ENCODE measurements at regions not wholly inside any gene's neighbourhood (a gene's known extent, or its start where the extent isn't known, plus 50 kb on each side); places are given as distances from the start of the nearest gene placed in this dataset.

GRCh38 chr4:152074573-152074972 is 313.8 kb upstream of the GATB start:
- H2AFZ ChIP-seq (ENCODE audit: low read length) = no peak overlapping the region
- H3K9me2 ChIP-seq (replicated peaks; ENCODE audit: low read length) = no peaks in the 10 kb centered on the region
- intact Hi-C loops (cut with micrococcal nuclease) = no loop called here
- H4K20me1 ChIP-seq (ENCODE audit: low read length) = no peaks in the 10 kb centered on the region
- H3K27ac ChIP-seq (ENCODE audit: low read length) = no peak overlapping the region
- H3K9ac ChIP-seq (ENCODE audit: low read length) = no peak overlapping the region
- no peaks in the 10 kb centered on the region for H3K79me2 ChIP-seq (ENCODE audit: low read length)
- no peak overlapping the region for H3K4me3 ChIP-seq (ENCODE audit: low read length)
- ATAC-seq = no peak
- no peaks in the 10 kb centered on the region for H3K27me3 ChIP-seq (ENCODE audit: low read length)
- no peaks in the 10 kb centered on the region for H3F3A ChIP-seq (ENCODE audit: low read length, unreplicated experiment)
- DNase-seq = no peak
- no peak overlapping the region for H3K4me2 ChIP-seq (ENCODE audit: low read length)
- H3K9me3 ChIP-seq (ENCODE audit: low read length) = no peaks in the 10 kb centered on the region
- ChIA-PET CTCF (no interaction called here), POLR2A (ENCODE audit: unreplicated experiment) (no interaction called here)
- no peak for TF ChIP-seq EZH2phosphoT487 (IDR thresholded peaks at IDR 0.05; ENCODE audit: borderline replicate concordance, low read length)
- TF ChIP-seq, protein P1, sequence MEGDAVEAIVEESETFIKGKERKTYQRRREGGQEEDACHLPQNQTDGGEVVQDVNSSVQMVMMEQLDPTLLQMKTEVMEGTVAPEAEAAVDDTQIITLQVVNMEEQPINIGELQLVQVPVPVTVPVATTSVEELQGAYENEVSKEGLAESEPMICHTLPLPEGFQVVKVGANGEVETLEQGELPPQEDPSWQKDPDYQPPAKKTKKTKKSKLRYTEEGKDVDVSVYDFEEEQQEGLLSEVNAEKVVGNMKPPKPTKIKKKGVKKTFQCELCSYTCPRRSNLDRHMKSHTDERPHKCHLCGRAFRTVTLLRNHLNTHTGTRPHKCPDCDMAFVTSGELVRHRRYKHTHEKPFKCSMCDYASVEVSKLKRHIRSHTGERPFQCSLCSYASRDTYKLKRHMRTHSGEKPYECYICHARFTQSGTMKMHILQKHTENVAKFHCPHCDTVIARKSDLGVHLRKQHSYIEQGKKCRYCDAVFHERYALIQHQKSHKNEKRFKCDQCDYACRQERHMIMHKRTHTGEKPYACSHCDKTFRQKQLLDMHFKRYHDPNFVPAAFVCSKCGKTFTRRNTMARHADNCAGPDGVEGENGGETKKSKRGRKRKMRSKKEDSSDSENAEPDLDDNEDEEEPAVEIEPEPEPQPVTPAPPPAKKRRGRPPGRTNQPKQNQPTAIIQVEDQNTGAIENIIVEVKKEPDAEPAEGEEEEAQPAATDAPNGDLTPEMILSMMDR (conservative IDR thresholded peaks at IDR 0.05; ENCODE audit: low read depth, low read length) = no peak
- no peak for TF ChIP-seq EZH2 (IDR thresholded peaks at IDR 0.05; ENCODE audit: low read length, unreplicated experiment)
- no TSS peak for BruUV-seq (replicated peaks)
- no peaks in the 10 kb centered on the region for H3K36me3 ChIP-seq (ENCODE audit: low read depth, low read length)
- no peaks in the 10 kb centered on the region for H3K4me1 ChIP-seq (ENCODE audit: insufficient read depth, low read length)

- no peaks in the 10 kb centered on the region for H3F3A ChIP-seq (ENCODE audit: low read length, unreplicated experiment)
- H3K27me3 ChIP-seq (ENCODE audit: low read length) = no peaks in the 10 kb centered on the region
- no peaks in the 10 kb centered on the region for H3K4me1 ChIP-seq (ENCODE audit: insufficient read depth, low read length)
- ATAC-seq (no peak), DNase-seq (no peak)
- H3K4me2 ChIP-seq (ENCODE audit: low read length) = no peak overlapping the region
- ChIA-PET POLR2A (ENCODE audit: unreplicated experiment) (no interaction called here), CTCF (no interaction called here)
- intact Hi-C loops (cut with micrococcal nuclease) = no loop called here
- no peaks in the 10 kb centered on the region for H3K36me3 ChIP-seq (ENCODE audit: low read depth, low read length)
- H4K20me1 ChIP-seq (ENCODE audit: low read length) = no peaks in the 10 kb centered on the region
- no peaks in the 10 kb centered on the region for H3K79me2 ChIP-seq (ENCODE audit: low read length)
- BruUV-seq (replicated peaks) = no TSS peak
- H3K9me3 ChIP-seq (ENCODE audit: low read length) = no peaks in the 10 kb centered on the region
- H2AFZ ChIP-seq (ENCODE audit: low read length) = no peak overlapping the region
- H3K4me3 ChIP-seq (ENCODE audit: low read length) = no peak overlapping the region
- H3K9me2 ChIP-seq (replicated peaks; ENCODE audit: low read length) = no peaks in the 10 kb centered on the region
- no peak overlapping the region for H3K9ac ChIP-seq (ENCODE audit: low read length)
- H3K27ac ChIP-seq (ENCODE audit: low read length) = no peak overlapping the region
- TF ChIP-seq EZH2 (IDR thresholded peaks at IDR 0.05; ENCODE audit: low read length, unreplicated experiment) (no peak), EZH2phosphoT487 (IDR thresholded peaks at IDR 0.05; ENCODE audit: borderline replicate concordance, low read length) (no peak)
- TF ChIP-seq, protein P1 (conservative IDR thresholded peaks at IDR 0.05; ENCODE audit: low read depth, low read length) = no peak
These were observed 313.3 kb upstream of the GATB start for GRCh38 chr4:152074088-152074437.

DNA sequence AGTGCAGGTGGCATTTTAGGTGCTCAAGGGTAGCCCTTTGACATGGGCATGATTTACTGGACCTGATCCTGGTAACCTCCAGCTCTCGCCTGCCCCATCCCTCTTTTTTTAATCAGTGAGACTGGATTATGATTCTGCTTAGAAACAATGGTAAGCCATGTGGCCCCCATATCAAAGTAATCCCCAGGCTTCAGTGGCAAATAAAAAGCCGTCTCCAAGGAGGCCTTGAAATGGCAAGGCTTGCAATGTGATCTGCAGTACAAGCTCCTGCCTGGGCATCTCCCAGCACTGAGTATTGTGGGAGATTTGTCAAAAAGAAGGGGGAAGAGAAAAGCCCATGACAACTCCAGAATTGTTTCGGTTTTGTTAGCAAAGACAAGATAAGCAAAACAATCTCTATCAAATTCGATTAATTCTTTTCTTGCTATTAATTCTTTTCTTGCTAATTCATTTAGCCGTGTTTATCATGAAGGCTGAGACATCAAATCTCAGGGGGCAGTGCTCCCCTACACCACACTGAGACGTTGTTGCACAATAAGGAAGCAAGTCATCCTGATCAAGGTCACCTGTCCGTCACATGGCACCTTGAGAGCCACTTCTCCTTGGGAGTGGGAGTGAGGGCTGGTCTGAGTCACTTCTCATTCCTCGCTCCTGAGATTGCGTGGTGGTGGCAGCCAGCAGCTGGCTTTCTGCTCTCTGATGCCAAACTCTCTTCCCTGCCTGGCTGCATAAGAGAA is 312.7 kb upstream of the GATB start:
- H3K79me2 ChIP-seq (ENCODE audit: low read length) = no peaks in the 10 kb centered on the region
- DNase-seq (no peak), ATAC-seq (no peak)
- TF ChIP-seq, protein P1 (conservative IDR thresholded peaks at IDR 0.05; ENCODE audit: low read depth, low read length) = no peak
- TF ChIP-seq EZH2 (IDR thresholded peaks at IDR 0.05; ENCODE audit: low read length, unreplicated experiment) (no peak), EZH2phosphoT487 (IDR thresholded peaks at IDR 0.05; ENCODE audit: borderline replicate concordance, low read length) (no peak)
- H3K4me1 ChIP-seq (ENCODE audit: insufficient read depth, low read length) = no peaks in the 10 kb centered on the region
- no peaks in the 10 kb centered on the region for H3K9me2 ChIP-seq (replicated peaks; ENCODE audit: low read length)
- intact Hi-C loops (cut with micrococcal nuclease) = no loop called here
- no peak overlapping the region for H3K27ac ChIP-seq (ENCODE audit: low read length)
- H3K4me2 ChIP-seq (ENCODE audit: low read length) = no peak overlapping the region
- H4K20me1 ChIP-seq (ENCODE audit: low read length) = no peaks in the 10 kb centered on the region
- H3K27me3 ChIP-seq (ENCODE audit: low read length) = no peaks in the 10 kb centered on the region
- H2AFZ ChIP-seq (ENCODE audit: low read length) = no peak overlapping the region
- ChIA-PET CTCF (no interaction called here), POLR2A (ENCODE audit: unreplicated experiment) (no interaction called here)
- H3F3A ChIP-seq (ENCODE audit: low read length, unreplicated experiment) = no peaks in the 10 kb centered on the region
- BruUV-seq (replicated peaks) = no TSS peak
- H3K9me3 ChIP-seq (ENCODE audit: low read length) = no peaks in the 10 kb centered on the region
- no peak overlapping the region for H3K9ac ChIP-seq (ENCODE audit: low read length)
- H3K4me3 ChIP-seq (ENCODE audit: low read length) = no peak overlapping the region
- no peaks in the 10 kb centered on the region for H3K36me3 ChIP-seq (ENCODE audit: low read depth, low read length)

All from PC-3 (cell line).